ENCODE measurements at regions not wholly inside any gene's neighbourhood (a gene's known extent, or its start where the extent isn't known, plus 50 kb on each side); places are given as distances from the start of the nearest gene placed in this dataset.
"Not testable (repeated sequence)": the region's sequence is repeated elsewhere in the genome, so short reads cannot be mapped to it uniquely, and the experiment has no call there.

DNA sequence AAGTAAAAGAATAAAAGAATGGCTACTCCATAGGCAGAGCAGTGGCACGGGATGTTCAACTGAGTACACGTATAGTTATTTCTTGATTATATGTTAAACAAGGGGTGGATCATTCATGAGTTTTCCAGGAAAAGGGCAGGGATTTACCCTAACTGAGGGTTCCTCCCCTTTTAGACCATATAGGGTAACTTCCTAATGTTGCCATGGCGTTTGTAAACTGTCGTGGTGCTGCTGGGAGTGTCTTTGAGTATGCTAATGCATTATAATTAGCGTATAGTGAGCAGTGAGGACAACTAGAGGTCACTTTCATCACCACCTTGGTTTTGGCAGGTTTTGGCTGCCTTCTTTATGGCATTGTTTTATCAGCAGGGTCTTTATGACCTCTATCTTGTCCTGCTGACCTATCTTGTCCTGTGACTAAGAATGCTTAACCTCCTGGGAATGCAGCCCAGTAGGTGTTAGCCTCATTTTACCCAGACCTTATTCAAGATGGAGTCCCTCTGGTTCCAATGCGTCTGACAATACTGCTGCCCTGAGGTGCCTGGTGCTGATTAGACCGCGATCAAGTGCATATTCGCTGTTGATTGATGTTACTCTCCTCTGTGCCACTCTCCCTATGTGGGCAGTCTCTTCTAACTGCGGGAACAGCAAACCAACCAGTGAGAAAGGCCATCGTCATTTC is 67.6 kb upstream of the AMN1 start:
- no peak for DNase-seq
- Histone ChIP-seq H3K4me1 (ENCODE audit: control insufficient read depth, insufficient read depth, low read length) (no peaks in the 10 kb centered on the region), H3K4me3 (ENCODE audit: low read length) (no peak overlapping the region), H3K9me3 (ENCODE audit: control insufficient read depth, low read length) (no peaks in the 10 kb centered on the region), H3K27ac (ENCODE audit: low read length) (no peak overlapping the region), H3K27me3 (ENCODE audit: control insufficient read depth, insufficient read depth) (no peaks in the 10 kb centered on the region)
- intact Hi-C loops (cut with DNase I): no loop called here
- ATAC-seq: no peak
- 92% methylated on average over 11 of the region's 11 CpGs for WGBS

GRCh38 chr12:31794745-31795144 is 65.9 kb upstream of the AMN1 start:
- no peaks in the 10 kb centered on the region for H3K9me3 ChIP-seq (ENCODE audit: control insufficient read depth, low read length)
- no peak for ATAC-seq
- intact Hi-C loops (cut with DNase I): no loop called here
- H3K27ac ChIP-seq (ENCODE audit: low read length): no peak overlapping the region
- no peaks in the 10 kb centered on the region for H3K27me3 ChIP-seq (ENCODE audit: control insufficient read depth, insufficient read depth)
- H3K4me3 ChIP-seq (ENCODE audit: low read length): no peak overlapping the region
- no peak for DNase-seq
- WGBS: 59% methylated on average over 5 of the region's 5 CpGs
- H3K4me1 ChIP-seq (ENCODE audit: control insufficient read depth, insufficient read depth, low read length): no peaks in the 10 kb centered on the region

GRCh38 chr12:31791265-31791664 is 62.4 kb upstream of the AMN1 start:
- H3K27me3 ChIP-seq (ENCODE audit: control insufficient read depth, insufficient read depth); H3K4me3 ChIP-seq (ENCODE audit: low read length); H3K9me3 ChIP-seq (ENCODE audit: control insufficient read depth, low read length); ATAC-seq; DNase-seq; H3K27ac ChIP-seq (ENCODE audit: low read length); intact Hi-C loops (cut with DNase I); H3K4me1 ChIP-seq (ENCODE audit: control insufficient read depth, insufficient read depth, low read length): not testable (repeated sequence)
- 91% methylated on average over 3 of the region's 3 CpGs for WGBS

GRCh38 chr12:31790759-31791158 is 61.9 kb upstream of the AMN1 start:
- Histone ChIP-seq H3K27ac (ENCODE audit: low read length) (no peak overlapping the region), H3K4me3 (ENCODE audit: low read length) (no peak overlapping the region), H3K4me1 (ENCODE audit: control insufficient read depth, insufficient read depth, low read length) (no peaks in the 10 kb centered on the region), H3K9me3 (ENCODE audit: control insufficient read depth, low read length) (no peaks in the 10 kb centered on the region), H3K27me3 (ENCODE audit: control insufficient read depth, insufficient read depth) (no peaks in the 10 kb centered on the region)
- intact Hi-C loops (cut with DNase I): no loop called here
- ATAC-seq (no peak), DNase-seq (no peak)
- WGBS: 38% methylated on average over 1 of the region's 1 CpG

DNA sequence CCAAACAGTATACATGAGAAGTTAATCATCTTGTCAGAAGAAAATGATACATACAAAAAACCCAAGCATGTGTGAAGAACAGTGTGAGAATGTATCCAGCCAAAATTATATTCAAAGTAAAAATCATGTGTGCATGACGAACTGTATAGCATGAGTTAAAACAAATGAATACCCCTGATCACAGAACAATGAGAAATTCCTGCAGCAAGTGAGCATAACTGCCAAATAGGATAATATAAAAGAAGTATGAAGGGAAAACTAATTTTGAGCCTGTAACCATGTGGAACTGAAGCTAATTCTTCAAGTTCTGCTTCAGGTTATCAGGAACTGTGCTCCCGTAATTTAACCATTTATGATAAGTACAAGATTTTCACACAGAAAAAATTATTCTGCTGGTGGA is 56.5 kb upstream of the AMN1 start:
- no peaks in the 10 kb centered on the region for H3K27me3 ChIP-seq (ENCODE audit: control insufficient read depth, insufficient read depth)
- DNase-seq (no peak), ATAC-seq (no peak)
- no peak overlapping the region for H3K27ac ChIP-seq (ENCODE audit: low read length)
- no peaks in the 10 kb centered on the region for H3K9me3 ChIP-seq (ENCODE audit: control insufficient read depth, low read length)
- intact Hi-C loops (cut with DNase I): no loop called here
- WGBS: 62% methylated on average over 2 of the region's 2 CpGs
- no peaks in the 10 kb centered on the region for H3K4me1 ChIP-seq (ENCODE audit: control insufficient read depth, insufficient read depth, low read length)
- no peak overlapping the region for H3K4me3 ChIP-seq (ENCODE audit: low read length)

DNA sequence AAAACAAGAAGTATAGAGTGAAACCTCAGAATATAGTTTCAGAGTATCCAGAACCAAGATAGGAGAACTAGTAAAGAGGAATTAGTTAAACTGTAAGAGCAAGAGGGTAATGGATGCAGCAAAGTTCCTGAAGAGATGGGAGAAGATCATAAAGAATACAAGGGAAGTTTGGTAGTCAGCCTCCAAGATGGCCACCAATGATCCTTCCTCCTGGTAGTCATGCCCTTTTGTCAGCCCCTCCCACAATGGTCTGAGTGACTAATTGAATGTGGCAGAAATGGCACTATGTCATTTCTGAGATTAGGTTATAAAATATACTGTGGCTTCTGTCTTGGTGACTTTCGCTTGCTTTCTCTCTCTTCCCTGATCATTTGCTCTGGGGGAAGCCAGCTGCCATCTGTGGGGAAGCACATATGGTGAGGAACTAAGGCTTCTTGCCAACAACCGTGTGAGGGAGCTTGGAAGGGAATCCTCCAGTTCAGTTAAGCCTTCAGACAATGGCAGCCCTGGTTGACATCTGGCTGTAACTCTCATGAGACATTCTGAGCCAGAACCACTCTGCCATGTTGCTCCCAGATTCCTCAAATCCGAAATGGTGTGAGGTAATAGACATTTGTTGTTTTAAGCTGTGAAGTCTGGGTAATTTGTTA is 55.3 kb upstream of the AMN1 start:
- Histone ChIP-seq H3K4me3 (ENCODE audit: low read length) (no peak overlapping the region), H3K4me1 (ENCODE audit: control insufficient read depth, insufficient read depth, low read length) (no peaks in the 10 kb centered on the region), H3K27ac (ENCODE audit: low read length) (no peak overlapping the region), H3K27me3 (ENCODE audit: control insufficient read depth, insufficient read depth) (no peaks in the 10 kb centered on the region), H3K9me3 (ENCODE audit: control insufficient read depth, low read length) (no peaks in the 10 kb centered on the region)
- intact Hi-C loops (cut with DNase I): no loop called here
- no peak for ATAC-seq
- no peak for DNase-seq
- WGBS: 62% methylated on average over 3 of the region's 3 CpGs

GRCh38 chr12:31783556-31783955 is 54.7 kb upstream of the AMN1 start:
- DNase-seq: no peak
- WGBS: 94% methylated on average over 1 of the region's 1 CpG
- intact Hi-C loops (cut with DNase I): no loop called here
- H3K27ac ChIP-seq (ENCODE audit: low read length): no peak overlapping the region
- ATAC-seq: no peak
- H3K4me3 ChIP-seq (ENCODE audit: low read length): no peak overlapping the region
- H3K4me1 ChIP-seq (ENCODE audit: control insufficient read depth, insufficient read depth, low read length): no peaks in the 10 kb centered on the region
- no peaks in the 10 kb centered on the region for H3K9me3 ChIP-seq (ENCODE audit: control insufficient read depth, low read length)
- no peaks in the 10 kb centered on the region for H3K27me3 ChIP-seq (ENCODE audit: control insufficient read depth, insufficient read depth)

- no peak for ATAC-seq
- 80% methylated on average over 17 of the region's 17 CpGs for WGBS
- H3K9me3 ChIP-seq (ENCODE audit: control insufficient read depth, low read length): no peaks in the 10 kb centered on the region
- DNase-seq: no peak
- H3K4me1 ChIP-seq (ENCODE audit: control insufficient read depth, insufficient read depth, low read length): no peaks in the 10 kb centered on the region
- no peak overlapping the region for H3K27ac ChIP-seq (ENCODE audit: low read length)
- H3K4me3 ChIP-seq (ENCODE audit: low read length): no peak overlapping the region
- no peaks in the 10 kb centered on the region for H3K27me3 ChIP-seq (ENCODE audit: control insufficient read depth, insufficient read depth)
- intact Hi-C loops (cut with DNase I): no loop called here
Observed at GRCh38 chr12:31781894-31782540, 53.2 kb upstream of the AMN1 start.

DNA sequence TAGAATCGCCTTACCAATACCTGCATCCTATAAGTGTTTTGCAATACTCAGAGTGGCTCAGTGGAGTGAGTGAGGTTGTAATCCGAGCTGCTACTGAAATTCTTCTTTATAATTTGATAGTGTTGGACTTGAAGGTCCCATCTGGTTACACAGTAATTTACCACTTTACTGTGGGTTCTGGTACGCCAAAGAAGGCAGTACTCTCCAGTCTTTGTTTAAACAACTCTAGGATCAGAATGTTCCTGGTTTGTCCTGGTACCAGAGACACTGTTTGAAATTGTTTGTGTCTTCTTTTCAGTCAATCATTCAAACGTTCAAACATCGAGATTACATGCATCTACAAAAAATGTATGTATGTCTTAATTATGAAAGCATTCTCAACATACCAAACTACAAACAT is 51.3 kb upstream of the AMN1 start:
- Histone ChIP-seq H3K4me3 (ENCODE audit: low read length) (no peak overlapping the region), H3K27ac (ENCODE audit: low read length) (no peak overlapping the region), H3K27me3 (ENCODE audit: control insufficient read depth, insufficient read depth) (no peaks in the 10 kb centered on the region), H3K9me3 (ENCODE audit: control insufficient read depth, low read length) (no peaks in the 10 kb centered on the region), H3K4me1 (ENCODE audit: control insufficient read depth, insufficient read depth, low read length) (no peaks in the 10 kb centered on the region)
- DNase-seq (no peak), ATAC-seq (no peak)
- WGBS: 84% methylated on average over 5 of the region's 5 CpGs
- intact Hi-C loops (cut with DNase I): no loop called here

- intact Hi-C loops (cut with DNase I): no loop called here
Observed at GRCh38 chr12:31778687-31779086, 49.9 kb upstream of the AMN1 start.

More at GRCh38 chr12:31778687-31779086, 49.9 kb upstream of the AMN1 start:
- H3K27me3 ChIP-seq (ENCODE audit: control insufficient read depth, insufficient read depth): no peaks in the 10 kb centered on the region
- H3K27ac ChIP-seq (ENCODE audit: low read length): no peak overlapping the region
- DNase-seq (no peak), ATAC-seq (no peak)
- H3K4me1 ChIP-seq (ENCODE audit: control insufficient read depth, insufficient read depth, low read length): no peaks in the 10 kb centered on the region
- 87% methylated on average over 5 of the region's 5 CpGs for whole genome bisulfite sequencing
- H3K9me3 ChIP-seq (ENCODE audit: control insufficient read depth, low read length): no peaks in the 10 kb centered on the region
- H3K4me3 ChIP-seq (ENCODE audit: low read length): no peak overlapping the region

All from right cardiac atrium (tissue), 5 donors.